HG03457 (cell line): ENCODE measurements at regions not wholly inside any gene's neighbourhood (a gene's known extent, or its start where the extent isn't known, plus 50 kb on each side); places are given as distances from the start of the nearest gene placed in this dataset.
"Not testable (repeated sequence)": the region's sequence is repeated elsewhere in the genome, so short reads cannot be mapped to it uniquely, and the experiment has no call there.

Experiments
- ATAC-seq: cut with Tn5 transposase; IDR thresholded peaks from one replicate; pipeline ENCODE4 v1.9.1; 2021; ENCODE audit warnings: moderate number of reproducible peaks; ENCODE audit not compliant: unreplicated experiment

DNA sequence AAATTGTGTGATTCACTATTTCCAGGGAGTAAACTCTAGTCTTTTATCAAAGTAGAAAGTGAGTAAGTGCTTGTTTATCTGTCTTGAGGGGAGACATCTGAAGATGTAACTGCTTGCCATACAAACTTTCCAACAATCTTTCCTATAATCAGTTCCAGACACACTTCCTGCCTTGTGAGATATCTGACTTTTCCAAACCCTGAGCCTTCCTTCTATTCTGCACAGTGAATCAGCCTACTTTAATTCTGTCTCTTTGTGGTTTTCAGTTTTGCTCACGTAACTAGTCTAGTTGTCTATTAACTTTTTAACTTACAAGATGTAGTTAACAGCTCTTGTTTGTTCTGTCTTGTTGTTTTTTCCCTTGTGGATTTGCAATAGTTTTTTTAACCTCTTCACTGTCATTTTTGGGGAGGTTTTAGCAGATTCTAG is 947.8 kb downstream of the C4orf33 start:
- peak; percentile 95 for ATAC-seq

GRCh38 chr4:130044788-130045531 is 949.0 kb downstream of the C4orf33 start:
- no peak for ATAC-seq

GRCh38 chr4:130053723-130054122 is 957.8 kb downstream of the C4orf33 start:
- ATAC-seq = no peak

DNA sequence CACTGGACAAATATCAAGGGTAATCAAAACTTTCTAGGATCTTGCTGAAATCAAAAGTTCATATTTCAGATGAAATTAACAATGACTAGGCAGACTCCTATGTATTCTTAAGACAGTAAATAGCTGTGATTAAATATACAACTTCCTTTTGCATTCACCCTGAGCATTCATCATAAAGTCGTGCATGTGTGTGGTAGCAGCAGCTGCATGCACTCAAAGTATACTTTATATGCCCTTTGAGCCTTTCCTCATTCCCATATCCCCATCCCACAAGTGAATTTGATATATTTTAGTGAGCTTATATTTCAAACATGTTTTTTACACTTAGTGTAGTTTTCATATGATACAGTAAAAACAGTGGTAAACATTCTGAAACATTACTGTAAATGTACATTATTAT is 959.0 kb downstream of the C4orf33 start:
- no peak for ATAC-seq

DNA sequence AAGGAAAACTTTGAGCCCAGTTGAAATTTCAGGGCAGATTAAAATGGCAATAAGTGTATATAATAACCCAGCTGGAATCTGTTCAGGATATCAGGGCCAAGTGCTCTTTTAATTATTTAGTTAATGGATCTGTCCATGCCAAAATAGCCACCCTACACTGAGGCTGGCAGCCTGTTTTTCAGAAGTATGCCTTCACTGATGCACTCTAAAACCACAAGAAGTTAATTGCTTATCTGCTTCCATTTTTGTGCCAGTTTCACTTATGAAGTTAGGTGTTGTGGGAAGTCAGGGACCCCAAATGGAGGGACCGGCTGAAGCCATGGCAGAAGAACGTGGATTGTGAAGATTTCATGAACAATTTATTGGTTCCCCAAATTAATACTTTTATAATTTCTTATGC is 960.3 kb downstream of the C4orf33 start:
- peak; percentile 48 for ATAC-seq

DNA sequence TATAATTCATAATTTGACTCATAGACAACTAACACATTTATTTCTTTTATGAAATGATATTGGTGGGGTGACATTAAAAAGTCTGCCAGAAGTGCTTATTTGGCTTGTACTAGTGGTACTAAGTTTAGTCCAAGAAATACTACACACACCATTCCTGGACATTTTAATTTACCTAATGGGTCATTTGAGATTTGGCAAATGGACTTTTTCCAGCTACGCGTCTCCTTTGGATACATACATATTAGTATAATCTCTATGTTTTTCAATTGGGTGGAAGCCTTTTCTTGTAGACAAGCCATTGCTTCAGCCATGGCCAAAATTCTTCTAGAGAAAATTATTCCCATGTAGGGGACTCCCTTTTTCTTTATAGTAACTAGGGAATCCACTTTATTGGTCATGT is 968.5 kb downstream of the C4orf33 start:
- ATAC-seq = no peak

DNA sequence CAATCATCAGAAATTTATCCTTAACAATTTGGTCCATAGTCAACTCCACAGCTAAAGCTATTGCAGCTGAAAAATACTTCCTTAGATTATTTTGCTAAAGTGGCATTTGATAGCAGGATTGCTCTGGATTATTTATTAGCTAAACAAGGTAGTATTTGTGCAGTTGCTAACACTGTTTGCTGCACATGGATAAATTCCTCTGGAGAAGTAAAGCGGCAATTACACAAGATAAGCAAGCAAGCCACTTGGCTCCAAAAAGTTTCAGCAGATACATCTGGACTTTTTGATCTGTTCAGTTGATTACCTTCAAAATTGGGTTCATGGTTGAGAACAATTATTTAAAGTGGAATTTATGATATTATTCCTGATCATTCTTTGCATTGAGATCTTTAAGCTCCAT is 971.5 kb downstream of the C4orf33 start:
- no peak for ATAC-seq

GRCh38 chr4:130068072-130068471 is 972.1 kb downstream of the C4orf33 start:
- ATAC-seq = no peak

- ATAC-seq = no peak
Measured at GRCh38 chr4:130071746-130072145, 975.8 kb downstream of the C4orf33 start.

DNA sequence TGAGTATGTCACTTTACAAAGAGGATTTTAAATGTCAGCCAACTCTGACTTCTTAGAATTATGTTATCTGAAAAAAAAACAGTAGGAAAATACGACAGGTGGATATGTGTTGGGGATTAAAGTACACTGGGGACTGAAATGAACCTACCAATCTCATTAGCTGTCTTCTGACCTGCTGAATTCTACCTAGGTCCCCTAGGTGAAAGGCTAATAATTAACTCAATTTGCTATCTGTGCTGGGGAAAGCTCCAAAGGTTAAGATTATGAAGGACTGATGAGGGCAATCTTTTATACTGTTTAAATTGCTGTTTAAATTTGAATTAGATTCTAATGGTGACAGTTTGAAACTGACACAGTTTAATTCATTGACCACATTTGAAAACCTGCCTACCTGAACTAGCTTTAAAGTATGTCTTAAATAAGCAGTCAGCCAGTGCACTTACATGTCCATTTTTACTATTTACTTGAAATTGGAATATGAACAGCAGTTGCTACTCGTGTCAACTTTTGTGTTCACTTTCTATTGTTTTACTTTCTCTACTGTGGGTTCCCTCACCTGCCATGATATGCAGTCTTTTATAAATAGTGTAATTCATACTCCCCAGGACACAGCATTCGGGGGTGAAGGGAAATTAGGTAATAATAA is 977.3 kb downstream of the C4orf33 start:
- ATAC-seq = no peak

- no peak for ATAC-seq
Measured at GRCh38 chr4:130074096-130074495, 978.1 kb downstream of the C4orf33 start.

GRCh38 chr4:130077275-130077674 is 981.3 kb downstream of the C4orf33 start:
- ATAC-seq = no peak

DNA sequence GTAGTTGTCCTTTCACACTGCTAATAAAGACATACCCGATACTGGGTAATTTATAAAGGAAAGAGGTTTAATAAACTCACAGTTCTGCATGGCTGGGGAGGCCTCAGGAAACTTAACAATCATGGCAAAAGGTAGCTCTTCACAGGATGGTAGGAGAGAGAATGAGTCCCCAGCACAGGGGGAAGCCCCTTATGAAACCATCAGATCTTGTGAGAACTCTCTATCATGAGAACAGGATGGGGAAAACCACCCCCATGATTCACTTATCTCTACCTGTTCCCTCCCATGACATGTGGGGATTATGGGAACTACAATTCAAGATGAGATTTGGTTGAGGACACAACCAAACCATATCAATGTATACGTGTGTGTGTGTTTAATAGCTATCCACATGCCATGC is 983.1 kb downstream of the C4orf33 start:
- ATAC-seq = not testable (repeated sequence)

DNA sequence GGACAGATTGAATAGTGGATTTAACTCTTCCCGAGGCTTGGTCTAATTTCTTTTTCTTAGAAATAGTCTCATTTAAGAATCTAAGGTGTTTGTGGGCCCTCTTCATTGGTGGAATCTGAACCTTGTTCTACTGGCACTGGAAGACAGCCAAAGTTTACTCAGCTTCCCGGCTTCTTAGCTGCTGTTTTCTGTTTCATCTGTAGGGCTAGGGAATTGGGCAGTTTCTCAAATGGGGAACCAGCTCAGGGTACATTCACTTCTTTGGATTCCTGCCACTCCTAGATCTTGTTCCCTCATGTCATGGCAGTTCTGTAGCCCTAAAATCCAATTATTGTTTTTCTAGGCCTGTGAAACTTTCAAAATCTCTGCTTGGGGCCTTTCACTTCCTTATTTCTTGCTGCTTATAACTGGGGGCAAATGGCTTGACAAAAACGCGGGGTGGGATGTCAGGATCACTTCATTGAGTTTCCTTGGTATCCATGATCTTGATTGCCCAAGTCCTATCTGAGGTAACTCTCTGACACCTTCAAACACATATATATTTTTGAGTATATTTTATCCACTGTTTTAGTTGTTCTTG is 985.0 kb downstream of the C4orf33 start:
- no peak for ATAC-seq

DNA sequence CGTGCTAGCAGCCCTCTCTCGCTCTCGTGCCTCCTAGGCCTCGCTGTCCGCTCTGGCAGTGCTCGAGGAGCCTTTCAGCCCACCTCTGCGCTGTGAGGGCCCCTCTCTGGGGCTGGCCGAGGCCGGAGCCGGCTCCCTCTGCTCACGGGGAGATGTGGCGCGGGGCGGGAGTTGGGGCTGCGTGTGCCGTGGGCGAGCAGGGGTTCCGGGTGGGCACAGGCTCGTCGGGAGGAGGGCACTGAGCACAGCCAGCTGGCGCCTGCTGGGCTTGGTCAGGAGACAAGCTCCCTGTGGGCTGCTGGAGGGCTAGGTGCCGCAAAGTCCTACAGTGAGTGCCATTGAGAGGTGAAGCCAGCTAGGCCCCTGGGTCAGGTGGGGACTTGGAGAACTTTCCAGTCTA is 994.5 kb downstream of the C4orf33 start:
- ATAC-seq = no peak

GRCh38 chr4:130092187-130093015 is 996.4 kb downstream of the C4orf33 start:
- ATAC-seq = no peak

GRCh38 chr4:130099105-130099504 is 1003.2 kb downstream of the C4orf33 start:
- no peak for ATAC-seq

DNA sequence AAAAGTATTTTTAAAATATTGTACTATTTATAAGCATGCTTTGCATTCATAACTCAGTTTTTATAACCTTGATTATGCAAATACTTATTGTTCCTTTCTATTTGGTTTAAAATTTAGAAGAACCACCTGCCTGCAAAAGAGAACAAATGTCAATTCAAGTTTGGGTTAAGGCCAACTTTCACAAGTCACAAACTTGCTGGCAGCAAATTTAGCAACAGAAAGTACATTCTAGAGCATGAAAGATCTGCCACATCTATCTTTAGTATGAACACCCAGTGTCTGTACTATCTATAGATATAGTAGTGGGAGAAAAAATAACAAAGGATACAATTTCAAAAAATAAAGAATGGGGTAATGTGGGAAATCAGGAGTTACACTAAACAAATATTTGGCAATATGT is 1014.2 kb downstream of the C4orf33 start:
- ATAC-seq = no peak

- ATAC-seq = no peak
Measured at GRCh38 chr4:130110770-130111169, 1014.8 kb downstream of the C4orf33 start.

DNA sequence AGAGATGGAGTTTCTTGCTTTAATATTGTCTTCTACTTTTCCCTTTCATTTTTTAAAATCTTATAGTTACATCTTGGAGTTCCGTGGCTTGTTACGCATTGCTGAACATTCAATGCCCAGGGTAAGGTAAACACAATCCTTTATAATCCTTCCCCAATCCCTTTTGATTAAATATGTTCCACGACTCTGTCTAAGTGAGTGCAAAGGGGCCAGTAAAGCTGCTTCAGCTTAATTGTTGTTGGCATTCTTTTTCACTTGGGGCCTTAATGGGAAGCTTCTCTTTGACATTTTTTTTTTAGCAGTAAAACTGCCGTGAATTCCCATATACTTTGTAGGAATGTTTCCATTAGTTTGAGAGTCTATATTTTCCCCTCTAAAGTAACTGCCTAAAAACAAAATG is 1028.1 kb downstream of the C4orf33 start:
- no peak for ATAC-seq

GRCh38 chr4:130125467-130125866 is 1029.5 kb downstream of the C4orf33 start:
- no peak for ATAC-seq
